GM04504 (cell line): ENCODE measurements at regions not wholly inside any gene's neighbourhood (a gene's known extent, or its start where the extent isn't known, plus 50 kb on each side); places are given as distances from the start of the nearest gene placed in this dataset.
"Not testable (repeated sequence)": the region's sequence is repeated elsewhere in the genome, so short reads cannot be mapped to it uniquely, and the experiment has no call there.

ENCODE experiments used
- DNase-seq: peaks from one replicate; pipeline ENCODE4 v3.0.0-alpha.2; 2012; ENCODE audit warnings: low read depth

GRCh38 chr1:208944981-208945451 lies 638.5 kb upstream of the CAMK1G start:
- no peak for DNase-seq

- no peak for DNase-seq
These were observed 633.3 kb upstream of the CAMK1G start for GRCh38 chr1:208950206-208950605.

- no peak for DNase-seq
These were observed 632.4 kb upstream of the CAMK1G start for GRCh38 chr1:208951026-208951525.

- no peak for DNase-seq
These were observed 631.6 kb upstream of the CAMK1G start for GRCh38 chr1:208951908-208952307.

- no peak for DNase-seq
These were observed 620.6 kb upstream of the CAMK1G start for GRCh38 chr1:208962867-208963266.

GRCh38 chr1:208965351-208965750 lies 618.2 kb upstream of the CAMK1G start:
- DNase-seq: no peak

- DNase-seq: no peak
These were observed 616.2 kb upstream of the CAMK1G start for GRCh38 chr1:208967334-208967733.

GRCh38 chr1:208974717-208975116 lies 608.8 kb upstream of the CAMK1G start:
- DNase-seq: no peak

- DNase-seq: no peak
These were observed 608.1 kb upstream of the CAMK1G start for GRCh38 chr1:208975456-208975855.

GRCh38 chr1:208977012-208977411 lies 606.5 kb upstream of the CAMK1G start:
- no peak for DNase-seq

- no peak for DNase-seq
These were observed 605.8 kb upstream of the CAMK1G start for GRCh38 chr1:208977638-208978256.

GRCh38 chr1:208979776-208980175 lies 603.7 kb upstream of the CAMK1G start:
- DNase-seq: no peak

- no peak for DNase-seq
These were observed 602.9 kb upstream of the CAMK1G start for GRCh38 chr1:208980605-208981004.

- no peak for DNase-seq
These were observed 598.3 kb upstream of the CAMK1G start for GRCh38 chr1:208985231-208985630.

GRCh38 chr1:208988811-208989222 lies 594.7 kb upstream of the CAMK1G start:
- DNase-seq: peak; percentile 42

GRCh38 chr1:208990456-208990855 lies 593.1 kb upstream of the CAMK1G start:
- DNase-seq: no peak

- not testable (repeated sequence) for DNase-seq
These were observed 586.5 kb upstream of the CAMK1G start for GRCh38 chr1:208997053-208997452.

- no peak for DNase-seq
These were observed 585.7 kb upstream of the CAMK1G start for GRCh38 chr1:208997726-208998312.

GRCh38 chr1:209008586-209008985 lies 574.9 kb upstream of the CAMK1G start:
- no peak for DNase-seq

- DNase-seq: no peak
These were observed 572.9 kb upstream of the CAMK1G start for GRCh38 chr1:209010475-209011230.

- no peak for DNase-seq
These were observed 570.9 kb upstream of the CAMK1G start for GRCh38 chr1:209012443-209013196.

GRCh38 chr1:209015092-209015491 lies 568.4 kb upstream of the CAMK1G start:
- DNase-seq: no peak
